T-cell (primary cell): ENCODE measurements at regions not wholly inside any gene's neighbourhood (a gene's known extent, or its start where the extent isn't known, plus 50 kb on each side); places are given as distances from the start of the nearest gene placed in this dataset.

Experiments used
- ATAC-seq, 4 experiments: fragments of 200-7000 bp in 3 of 4; fragments of 150-1000 bp in 1 of 4; cut with Tn5 transposase; replicated peaks in 1 of 4; 1 replicate in 3 of 4; 2 replicates in 1 of 4; pipeline ENCODE4 v1.10.0; 2021; ENCODE audit warnings: moderate library complexity in 3 of 4, mild to moderate bottlenecking in 2 of 4, moderate number of reproducible peaks in 1 of 4
- CTCF ChIA-PET, 2 donors: fragments of 300-600 bp; sonication (Branson Sonifier 250); formaldehyde crosslinking; loops; one replicate each; lab custom pipeline; 2022; ENCODE audit warnings: antibody characterized with exemption in 2 of 2; lab: Charles Lee
- POLR2A ChIA-PET, 2 donors: fragments of 300-600 bp; sonication (Branson Sonifier 250); formaldehyde crosslinking; loops; one replicate each; lab custom pipeline; 2022; ENCODE audit warnings: antibody characterized with exemption in 2 of 2; lab: Charles Lee
- DNase-seq, 35 experiments: peaks; one replicate each; pipeline versions ENCODE4 v3.0.0 to v3.0.0-alpha.2; 2013 to 2023
- H3K27ac ChIP-seq: one replicate; pipeline ENCODE4 v1.5.1; 2013; ENCODE audit warnings: low read length
- H3K27me3 ChIP-seq, 2 experiments: replicated peaks in 1 of 2; 1 replicate in 1 of 2; 2 replicates in 1 of 2; pipeline versions ENCODE4 v1.6.1 to v1.7.0; 2013; ENCODE audit warnings: low read length in 1 of 2, mixed read lengths in 1 of 2; ENCODE audit not compliant: control insufficient read depth in 2 of 2, insufficient read depth in 2 of 2; ENCODE audit errors: extremely low read depth in 1 of 2
- H3K36me3 ChIP-seq, 2 donors: 1 replicate in 1 of 2; 2 replicates in 1 of 2; pipeline versions ENCODE4 v1.6.1 to v1.7.0; 2013; ENCODE audit warnings: low read length in 1 of 2; ENCODE audit not compliant: control insufficient read depth in 2 of 2, insufficient read depth in 1 of 2; ENCODE audit errors: extremely low read depth in 1 of 2
- H3K4me1 ChIP-seq, 2 experiments: 1 replicate in 1 of 2; 2 replicates in 1 of 2; pipeline versions ENCODE4 v1.6.1 to v1.7.0; 2013; ENCODE audit warnings: low read length in 2 of 2, mixed read lengths in 1 of 2; ENCODE audit not compliant: insufficient read depth in 2 of 2, control insufficient read depth in 1 of 2; ENCODE audit errors: extremely low read depth in 1 of 2
- H3K4me3 ChIP-seq, 2 donors: 1 replicate in 1 of 2; 2 replicates in 1 of 2; pipeline versions ENCODE4 v1.5.1 to v1.7.0; 2013; ENCODE audit warnings: mild to moderate bottlenecking in 2 of 2, low read length in 1 of 2, moderate library complexity in 1 of 2; ENCODE audit not compliant: control insufficient read depth in 1 of 2; ENCODE audit errors: extremely low read depth in 1 of 2
- H3K9me3 ChIP-seq: 2 replicates; pipeline ENCODE4 v1.7.0; 2013
- H3K27ac Mint-ChIP-seq, 2 donors: one replicate each; pipeline ENCODE4 v1.8.0; 2020 to 2021; ENCODE audit warnings: mild to moderate bottlenecking in 2 of 2, mixed read lengths in 2 of 2
- H3K27me3 Mint-ChIP-seq, 2 donors: one replicate each; pipeline ENCODE4 v1.8.0; 2021 to 2022; ENCODE audit warnings: mixed read lengths in 2 of 2
- H3K36me3 Mint-ChIP-seq: one replicate; pipeline ENCODE4 v1.8.0; 2021; ENCODE audit warnings: mixed read lengths
- H3K4me1 Mint-ChIP-seq, 3 donors: one replicate each; pipeline ENCODE4 v1.8.0; 2020 to 2022; ENCODE audit warnings: mixed read lengths in 3 of 3, mild to moderate bottlenecking in 1 of 3
- H3K4me3 Mint-ChIP-seq, 3 donors: one replicate each; pipeline ENCODE4 v1.8.0; 2020 to 2022; ENCODE audit warnings: mild to moderate bottlenecking in 3 of 3, mixed read lengths in 3 of 3, moderate library complexity in 3 of 3
- H3K9me3 Mint-ChIP-seq, 3 donors: one replicate each; pipeline ENCODE4 v1.8.0; 2020 to 2022; ENCODE audit warnings: mixed read lengths in 3 of 3
- WGBS: methylation state at CpG from one replicate; pipeline ENCODE4 v1.1.5; 2013; ENCODE audit warnings: missing lambda C conversion rate; ENCODE audit not compliant: insufficient coverage; 5-methylcytosine and 5-hydroxymethylcytosine counted together

- POLR2A ChIA-PET, result no interaction called here
- 56% methylated on average over 1 of the region's 3 CpGs for WGBS
- Histone ChIP-seq H3K4me3 (no peak overlapping the region), H3K4me1 (no peaks in the 10 kb centered on the region), H3K27ac (no peak overlapping the region), H3K36me3 (no peaks in the 10 kb centered on the region), H3K9me3 (no peaks in the 10 kb centered on the region), H3K27me3 (no peaks in the 10 kb centered on the region)
- H3K4me1 Mint-ChIP-seq, result no peaks in the 10 kb centered on the region
- CTCF ChIA-PET, result no interaction called here
- peaks cover 0 to 4% (median 0%) of the 10 kb centered on the region in 3 donors for H3K9me3 Mint-ChIP-seq
- ATAC-seq (no peak), DNase-seq (no peak)
- H3K36me3 Mint-ChIP-seq, result no peaks in the 10 kb centered on the region
- H3K27me3 Mint-ChIP-seq, result no peaks in the 10 kb centered on the region
- H3K27ac Mint-ChIP-seq, result no peak overlapping the region
- no peak overlapping the region for H3K4me3 Mint-ChIP-seq
These were observed 85.6 kb downstream of the BMP4 start for GRCh38 chr14:53871011-53871410.

GRCh38 chr14:53865711-53866110 is 90.9 kb downstream of the BMP4 start:
- no peak overlapping the region for H3K27ac Mint-ChIP-seq
- ATAC-seq, result no peak

GRCh38 chr14:53861781-53862180 is 94.8 kb downstream of the BMP4 start:
- H3K4me3 ChIP-seq, result no peak overlapping the region
- no peaks in the 10 kb centered on the region for H3K36me3 Mint-ChIP-seq
- H3K27me3 ChIP-seq, result no peaks in the 10 kb centered on the region
- peaks cover 0 to 4% (median 0%) of the 10 kb centered on the region in 3 donors for H3K9me3 Mint-ChIP-seq
- H3K27ac ChIP-seq, result no peak overlapping the region
- ChIA-PET CTCF (no interaction called here), POLR2A (no interaction called here)
- no peaks in the 10 kb centered on the region for H3K36me3 ChIP-seq
- H3K4me1 Mint-ChIP-seq, result no peaks in the 10 kb centered on the region
- no CpG with 5 or more reads among the region's 5 CpGs for WGBS
- ATAC-seq (no peak), DNase-seq (no peak)
- no peak overlapping the region for H3K27ac Mint-ChIP-seq
- H3K9me3 ChIP-seq, result no peaks in the 10 kb centered on the region
- H3K27me3 Mint-ChIP-seq, result peaks cover 0 to 5% of the 10 kb centered on the region in 2 donors
- H3K4me1 ChIP-seq, result no peaks in the 10 kb centered on the region
- no peak overlapping the region for H3K4me3 Mint-ChIP-seq

More at GRCh38 chr14:53865711-53866110, 90.9 kb downstream of the BMP4 start:
- Histone ChIP-seq H3K27ac (no peak overlapping the region), H3K27me3 (no peaks in the 10 kb centered on the region), H3K36me3 (no peaks in the 10 kb centered on the region), H3K4me1 (no peaks in the 10 kb centered on the region), H3K4me3 (no peak overlapping the region), H3K9me3 (no peaks in the 10 kb centered on the region)
- H3K4me1 Mint-ChIP-seq, result no peaks in the 10 kb centered on the region
- no peaks in the 10 kb centered on the region for H3K36me3 Mint-ChIP-seq
- ChIA-PET CTCF (no interaction called here), POLR2A (no interaction called here)
- peaks cover 0 to 4% (median 0%) of the 10 kb centered on the region in 3 donors for H3K9me3 Mint-ChIP-seq
- DNase-seq, result no peak
- no CpG with 5 or more reads among the region's 2 CpGs for WGBS
- H3K27me3 Mint-ChIP-seq, result peaks cover 0 to 5% of the 10 kb centered on the region in 2 donors
- H3K4me3 Mint-ChIP-seq, result no peak overlapping the region

- Mint-ChIP-seq H3K4me1 (no peaks in the 10 kb centered on the region), H3K27ac (no peak overlapping the region), H3K9me3 (no peaks in the 10 kb centered on the region), H3K36me3 (no peaks in the 10 kb centered on the region), H3K4me3 (no peak overlapping the region), H3K27me3 (peaks cover 0 to 11% of the 10 kb centered on the region in 2 donors)
- ATAC-seq (no peak), DNase-seq (no peak)
- H3K36me3 ChIP-seq, result no peaks in the 10 kb centered on the region
- ChIA-PET CTCF (no interaction called here), POLR2A (no interaction called here)
- H3K4me1 ChIP-seq, result no peaks in the 10 kb centered on the region
- H3K4me3 ChIP-seq, result no peak overlapping the region
- no peaks in the 10 kb centered on the region for H3K27me3 ChIP-seq
- no peaks in the 10 kb centered on the region for H3K9me3 ChIP-seq
- H3K27ac ChIP-seq, result no peak overlapping the region
- no CpG with 5 or more reads among the region's 1 CpG for WGBS
These were observed 98.3 kb downstream of the BMP4 start for GRCh38 chr14:53858345-53858684.

- Mint-ChIP-seq H3K27me3 (peaks cover 0 to 11% of the 10 kb centered on the region in 2 donors), H3K27ac (no peak overlapping the region), H3K4me3 (no peak overlapping the region), H3K9me3 (no peaks in the 10 kb centered on the region), H3K4me1 (no peaks in the 10 kb centered on the region), H3K36me3 (no peaks in the 10 kb centered on the region)
- Histone ChIP-seq H3K4me1 (no peaks in the 10 kb centered on the region), H3K4me3 (no peak overlapping the region), H3K27ac (no peak overlapping the region), H3K36me3 (no peaks in the 10 kb centered on the region), H3K27me3 (no peaks in the 10 kb centered on the region), H3K9me3 (no peaks in the 10 kb centered on the region)
- WGBS, result no CpG with 5 or more reads among the region's 5 CpGs
- CTCF ChIA-PET, result no interaction called here
- DNase-seq (no peak), ATAC-seq (no peak)
- POLR2A ChIA-PET, result no interaction called here
These were observed 98.8 kb downstream of the BMP4 start for GRCh38 chr14:53857625-53858344.

DNA sequence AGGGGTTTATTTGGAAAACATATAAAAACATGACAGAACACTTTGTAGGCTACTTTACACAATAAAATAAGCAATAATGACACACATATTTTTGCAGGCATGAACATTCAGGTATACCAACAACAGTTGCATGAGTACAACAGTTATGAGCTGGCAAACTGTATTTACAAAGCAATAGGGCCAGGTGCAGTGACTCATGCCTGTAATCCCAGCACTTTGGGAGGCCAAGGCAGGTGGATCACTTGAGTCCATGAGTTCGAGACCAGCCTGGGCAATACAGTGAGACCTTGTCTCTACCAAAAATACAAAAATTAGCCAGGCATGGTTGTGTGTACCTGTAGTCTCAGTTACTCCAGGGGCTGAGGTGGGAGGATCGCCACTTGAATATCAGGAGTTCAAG is 101.1 kb downstream of the BMP4 start:
- H3K27ac Mint-ChIP-seq, result no peak overlapping the region
- ChIA-PET POLR2A (no interaction called here), CTCF (no interaction called here)
- no peaks in the 10 kb centered on the region for H3K4me1 Mint-ChIP-seq
- H3K9me3 ChIP-seq, result no peaks in the 10 kb centered on the region
- ATAC-seq (no peak), DNase-seq (no peak)
- no peaks in the 10 kb centered on the region for H3K36me3 Mint-ChIP-seq
- H3K4me3 ChIP-seq, result no peak overlapping the region
- peaks cover 0 to 2% (median 0%) of the 10 kb centered on the region in 3 donors for H3K9me3 Mint-ChIP-seq
- H3K27me3 Mint-ChIP-seq, result peaks cover 0 to 8% of the 10 kb centered on the region in 2 donors
- H3K4me3 Mint-ChIP-seq, result no peak overlapping the region
- no peak overlapping the region for H3K27ac ChIP-seq
- WGBS, result 33% methylated on average over 1 of the region's 2 CpGs
- no peaks in the 10 kb centered on the region for H3K4me1 ChIP-seq
- no peaks in the 10 kb centered on the region for H3K36me3 ChIP-seq
- peaks cover 0 to 2% of the 10 kb centered on the region in 2 experiments for H3K27me3 ChIP-seq

GRCh38 chr14:53855127-53855526 is 101.5 kb downstream of the BMP4 start:
- POLR2A ChIA-PET, result no interaction called here
- Histone ChIP-seq H3K27ac (no peak overlapping the region), H3K9me3 (no peaks in the 10 kb centered on the region), H3K4me3 (no peak overlapping the region), H3K36me3 (no peaks in the 10 kb centered on the region), H3K4me1 (no peaks in the 10 kb centered on the region), H3K27me3 (peaks cover 0 to 2% of the 10 kb centered on the region in 2 experiments)
- Mint-ChIP-seq H3K4me1 (no peaks in the 10 kb centered on the region), H3K4me3 (no peak overlapping the region), H3K36me3 (no peaks in the 10 kb centered on the region), H3K27me3 (peaks cover 0 to 12% of the 10 kb centered on the region in 2 donors), H3K27ac (no peak overlapping the region), H3K9me3 (peaks cover 0 to 6% (median 0%) of the 10 kb centered on the region in 3 donors)
- ATAC-seq (no peak), DNase-seq (no peak)
- CTCF ChIA-PET, result no interaction called here
